HG02763 (cell line): ENCODE measurements at regions not wholly inside any gene's neighbourhood (a gene's known extent, or its start where the extent isn't known, plus 50 kb on each side); places are given as distances from the start of the nearest gene placed in this dataset.
"Not testable (repeated sequence)": the region's sequence is repeated elsewhere in the genome, so short reads cannot be mapped to it uniquely, and the experiment has no call there.

Experiments used
- ATAC-seq: cut with Tn5 transposase; IDR thresholded peaks from one replicate; pipeline ENCODE4 v1.9.1; 2021; ENCODE audit warnings: mild to moderate bottlenecking, moderate library complexity; ENCODE audit not compliant: unreplicated experiment

DNA sequence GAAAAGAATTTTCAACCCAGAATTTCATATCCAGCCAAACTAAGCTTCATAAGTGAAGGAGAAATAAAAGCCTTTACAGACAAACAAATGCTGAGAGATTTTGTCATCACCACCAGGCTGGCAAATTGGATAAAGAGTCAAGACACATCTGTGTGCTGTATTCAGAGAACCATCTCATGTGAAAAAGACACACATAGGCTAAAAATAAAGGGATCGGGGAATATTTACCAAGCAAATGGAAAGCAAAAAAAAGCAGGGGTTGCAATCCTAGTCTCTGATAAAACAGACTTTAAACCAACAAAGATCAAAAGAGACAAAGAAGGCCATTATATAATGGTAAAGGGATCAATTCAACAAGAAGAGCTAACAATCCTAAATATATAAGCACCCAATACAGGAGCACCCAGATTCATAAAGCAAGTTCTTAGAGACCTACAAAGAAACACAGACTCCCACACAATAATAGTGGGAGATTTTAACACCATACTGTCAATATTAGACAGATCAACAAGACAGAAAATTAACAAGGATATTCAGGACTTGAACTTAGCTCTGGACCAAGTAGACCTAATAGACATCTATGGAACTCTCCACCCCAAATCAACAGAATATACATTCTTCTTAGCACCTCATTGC, 55.9 kb upstream of the ACSM6 start:
- not testable (repeated sequence) for ATAC-seq

DNA sequence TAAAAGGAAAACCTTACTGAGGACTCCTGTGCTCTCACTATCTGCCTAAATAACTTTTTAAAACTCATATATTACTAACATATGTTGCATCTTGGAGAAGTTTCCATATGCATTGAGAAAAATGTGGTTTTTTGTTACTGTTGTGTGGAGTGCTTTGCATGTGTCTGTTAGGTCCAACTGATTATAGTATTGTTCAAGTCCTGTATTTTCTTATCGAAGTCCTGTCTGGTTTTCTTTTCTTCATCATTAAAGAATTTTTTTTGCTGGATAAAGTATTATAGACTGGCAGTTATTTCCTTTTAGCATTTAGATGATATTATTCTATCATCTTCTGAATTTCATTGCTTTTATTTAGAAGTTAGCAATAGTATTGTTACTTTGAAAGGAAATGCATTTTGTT, 59.5 kb upstream of the ACSM6 start:
- ATAC-seq = no peak

DNA sequence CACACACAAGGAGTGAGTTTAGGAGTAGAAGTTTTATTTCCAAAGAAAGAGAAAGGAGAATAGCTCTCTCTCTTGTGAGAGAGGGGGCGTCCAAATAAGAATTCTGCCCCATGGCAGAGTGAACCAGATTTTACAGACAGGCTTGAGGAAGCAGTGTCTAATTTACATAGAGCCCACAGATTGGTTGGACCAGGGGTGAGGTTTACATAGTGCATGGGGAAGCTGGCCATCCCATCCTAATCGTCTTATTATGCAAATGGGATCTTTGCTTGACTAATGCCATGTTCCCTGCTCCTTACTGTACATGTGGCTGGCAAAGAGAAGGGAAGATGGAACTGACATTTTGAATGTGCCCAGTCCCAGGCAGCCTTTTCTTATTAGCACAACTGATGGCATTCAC, 60.0 kb upstream of the ACSM6 start:
- ATAC-seq = no peak

DNA sequence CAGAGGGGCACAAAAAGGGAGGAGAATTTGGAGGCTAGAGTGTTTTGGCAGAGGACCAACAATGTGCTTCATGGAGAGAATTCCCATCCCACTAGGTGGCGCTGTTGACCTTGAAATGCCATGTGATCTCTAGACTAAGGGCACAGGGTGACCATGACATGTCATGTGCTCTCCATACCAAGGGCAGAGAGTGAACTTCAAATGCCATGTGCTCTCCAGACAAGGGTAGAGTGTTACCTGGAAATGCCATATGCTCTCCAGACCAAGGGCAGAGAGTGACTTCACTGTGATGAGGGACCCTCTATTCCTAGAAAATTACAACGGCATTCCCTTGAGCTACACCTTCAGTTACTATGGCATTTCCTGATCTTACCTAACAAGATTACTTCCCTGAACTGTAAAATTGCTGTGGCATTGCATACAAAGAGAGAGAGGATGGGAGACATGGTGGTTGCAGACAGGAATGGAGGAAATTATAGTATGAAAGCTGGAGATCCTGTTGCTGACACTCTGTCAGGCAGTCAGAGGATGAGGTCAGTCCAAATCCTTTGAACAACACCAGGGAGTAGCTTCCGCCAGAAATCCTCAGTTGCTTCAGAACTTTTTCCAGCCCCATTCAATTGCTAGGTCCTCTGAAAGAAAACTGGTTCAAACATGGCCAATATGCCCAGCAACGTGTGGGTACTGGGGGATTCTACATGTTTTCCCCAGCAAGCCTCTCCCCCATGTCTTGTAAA, 60.9 kb upstream of the ACSM6 start:
- peak; percentile 60 for ATAC-seq

DNA sequence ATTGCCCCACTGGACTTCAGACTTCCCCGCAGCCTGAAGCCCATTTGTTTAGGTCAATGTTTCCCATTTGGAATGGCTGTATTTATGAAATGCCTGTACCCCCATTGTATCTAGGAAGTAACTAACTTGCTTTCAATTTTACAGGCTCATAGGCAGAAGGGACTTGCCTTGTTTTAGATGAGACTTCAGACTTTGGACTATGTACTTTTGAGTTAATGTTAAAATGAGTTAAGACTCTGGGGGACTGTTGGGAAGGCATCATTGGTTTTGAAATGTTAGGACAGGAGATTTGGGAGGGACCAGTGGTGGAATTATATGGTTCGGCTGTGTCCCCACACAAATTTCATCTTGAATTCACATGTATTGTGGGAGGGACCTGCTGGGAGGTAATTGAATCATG, 61.1 kb upstream of the CYP2C8 start:
- not testable (repeated sequence) for ATAC-seq

DNA sequence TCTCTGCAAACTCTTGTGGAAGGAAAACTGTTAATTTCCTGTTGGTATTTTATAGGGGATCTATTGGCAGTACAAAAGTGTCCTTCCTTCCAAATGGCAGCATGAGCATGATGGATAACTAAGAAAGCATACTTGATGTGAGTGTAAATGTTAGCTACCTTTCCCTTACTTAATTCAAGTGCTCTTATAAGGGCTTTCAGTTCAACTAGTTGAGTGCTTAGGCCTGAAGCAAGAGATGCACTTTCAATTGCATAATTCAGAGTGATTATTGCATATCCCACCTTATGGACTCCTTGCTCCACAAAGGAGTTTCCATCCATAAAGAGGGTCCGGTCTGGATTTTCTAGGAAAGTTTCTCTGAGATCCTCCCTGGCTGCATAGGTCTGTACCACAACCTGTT, 56.3 kb upstream of the CYP2C8 start:
- no peak for ATAC-seq

DNA sequence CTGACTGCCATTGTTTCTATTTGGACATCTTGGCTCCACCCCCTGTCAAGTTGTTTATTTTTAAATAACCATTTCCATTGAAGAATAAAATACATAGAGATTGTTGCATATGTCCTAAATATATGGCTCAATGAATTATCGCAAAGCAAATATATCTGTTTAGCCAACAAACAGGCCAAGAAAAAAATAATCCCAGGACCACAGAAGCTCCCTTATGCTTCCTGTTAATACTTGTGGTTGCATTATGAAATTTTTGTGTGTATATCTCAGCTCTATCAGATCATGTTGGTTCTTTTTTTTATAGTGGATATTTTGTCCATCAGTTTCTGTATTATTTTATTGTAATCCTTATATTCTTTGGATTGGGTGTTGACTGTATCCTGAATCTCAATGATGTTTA, 53.4 kb upstream of the CYP2C8 start:
- ATAC-seq = no peak

DNA sequence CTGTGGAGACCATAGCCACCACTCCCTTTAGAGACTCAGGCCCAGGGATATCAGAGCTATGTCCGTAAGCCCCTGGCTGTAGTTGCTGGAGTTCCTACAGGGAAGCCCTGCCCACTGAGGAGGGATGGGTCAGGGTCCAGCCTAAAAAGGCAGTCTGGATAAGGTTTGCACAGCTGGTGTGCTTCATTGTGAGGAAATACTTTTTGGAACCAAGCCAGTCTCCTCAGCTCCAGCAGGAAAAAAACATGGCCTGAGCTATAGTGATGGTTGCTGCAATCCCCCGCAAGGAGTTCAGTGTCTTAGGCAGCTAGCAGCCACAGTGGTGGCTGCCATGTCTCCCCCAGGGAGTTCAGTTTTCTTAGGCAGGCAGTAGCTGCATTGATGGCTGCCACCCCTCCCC, 52.6 kb upstream of the CYP2C8 start:
- ATAC-seq = no peak
